Right lobe of liver (tissue), 6 donors: ENCODE measurements at regions not wholly inside any gene's neighbourhood (a gene's known extent, or its start where the extent isn't known, plus 50 kb on each side); places are given as distances from the start of the nearest gene placed in this dataset.

Source experiments
- ATAC-seq, 4 donors: fragments of 200-7000 bp; cut with Tn5 transposase; one replicate each; pipeline ENCODE4 v1.9.1; 2020; ENCODE audit warnings: mild to moderate bottlenecking in 4 of 4, moderate library complexity in 4 of 4
- DNase-seq, 3 donors: peaks; one replicate each; pipeline ENCODE4 v3.0.0-alpha.2; 2020
- H3K27ac ChIP-seq, 3 donors: fragments of 200-600 bp; one replicate each; pipeline ENCODE4 v1.8.0; 2022
- H3K27me3 ChIP-seq, 2 donors: fragments of 200-600 bp; one replicate each; pipeline ENCODE4 v1.8.0; 2022
- H3K36me3 ChIP-seq, 4 donors: fragments of 200-600 bp; sonication (generic) in 1 of 4; one replicate each; pipeline versions ENCODE4 v1.5.1 to v1.8.0; 2017 to 2022; ENCODE audit warnings: control low read depth in 1 of 4
- H3K4me1 ChIP-seq, 4 donors: fragments of 200-600 bp; sonication (generic) in 1 of 4; one replicate each; pipeline versions ENCODE4 v1.5.1 to v1.8.0; 2017 to 2022; ENCODE audit warnings: control low read depth in 1 of 4
- H3K4me3 ChIP-seq, 3 donors: fragments of 200-600 bp; one replicate each; pipeline ENCODE4 v1.8.0; 2022
- H3K9me3 ChIP-seq, 4 donors: fragments of 200-600 bp; sonication (generic) in 1 of 4; one replicate each; pipeline versions ENCODE4 v1.5.1 to v1.8.0; 2017 to 2022; ENCODE audit warnings: control low read depth in 1 of 4
- CTCF ChIP-seq, 4 donors: fragments of 200-600 bp in 3 of 4; fragments of 450-650 bp in 1 of 4; IDR thresholded peaks; one replicate each; pipeline versions ENCODE4 v1.5.1 to v1.8.0; 2016 to 2022; ENCODE audit warnings: antibody characterized with exemption in 4 of 4, mild to moderate bottlenecking in 2 of 4
- POLR2A ChIP-seq: fragments of 450-650 bp; IDR thresholded peaks from one replicate; pipeline ENCODE4 v1.6.1; 2017; ENCODE audit warnings: antibody characterized with exemption, mild to moderate bottlenecking
- WGBS: methylation state at CpG from one replicate; pipeline ENCODE4 v1.1.6; 2018; ENCODE audit warnings: low coverage, low lambda C conversion rate; ENCODE audit not compliant: insufficient coverage; ENCODE audit errors: missing lambda C conversion rate; 5-methylcytosine and 5-hydroxymethylcytosine counted together
- intact Hi-C, 2 donors: fragments of 100-400 bp; cut with DNase I; formaldehyde crosslinking; loops; one replicate each; pipeline versions ENCODE4 v1.11.2 to v1.14.1; 2022
- donor health status: DM: no; HTN: yes; CAD: no.
- donor health status: DM: no; HTN: no; CAD: no.
- donor health status: DM: no; HTN: no; CAD: no.
- donor health status: DM: no; HTN: yes; CAD: no.
- donor health status: DM: no; HTN: yes; CAD: no.

DNA sequence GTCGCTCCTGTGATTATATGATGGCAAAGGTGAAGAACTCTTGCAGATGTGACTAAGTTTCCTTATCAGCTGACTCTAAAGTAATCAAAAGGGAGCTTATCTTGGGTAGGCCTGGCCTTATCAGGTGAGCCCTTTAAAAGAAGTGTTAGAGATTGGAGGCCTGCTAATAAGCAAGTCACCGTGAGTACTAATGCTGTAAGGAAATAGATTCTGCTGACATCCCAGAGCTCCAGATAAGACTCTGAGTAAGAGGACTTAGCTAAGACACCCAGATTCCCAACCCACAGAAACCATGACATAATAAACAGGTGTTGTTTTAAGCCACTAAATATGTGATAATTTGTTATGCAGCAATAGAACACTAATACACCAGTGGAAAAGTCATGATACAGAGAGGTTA lies 99.9 kb upstream of the FAM20A start:
- no peak for DNase-seq
- Histone ChIP-seq H3K4me1 (peaks cover 0 to 3% (median 0%) of the 10 kb centered on the region in 4 donors), H3K27ac (no peak overlapping the region), H3K27me3 (no peaks in the 10 kb centered on the region), H3K36me3 (no peaks in the 10 kb centered on the region), H3K9me3 (no peaks in the 10 kb centered on the region), H3K4me3 (no peak overlapping the region)
- intact Hi-C loops: no loop called here
- no peak for ATAC-seq
- no peak for TF ChIP-seq POLR2A
- TF ChIP-seq CTCF (IDR thresholded peaks at IDR 0.05): no peak
- WGBS: 75% methylated on average over 2 of the region's 2 CpGs

DNA sequence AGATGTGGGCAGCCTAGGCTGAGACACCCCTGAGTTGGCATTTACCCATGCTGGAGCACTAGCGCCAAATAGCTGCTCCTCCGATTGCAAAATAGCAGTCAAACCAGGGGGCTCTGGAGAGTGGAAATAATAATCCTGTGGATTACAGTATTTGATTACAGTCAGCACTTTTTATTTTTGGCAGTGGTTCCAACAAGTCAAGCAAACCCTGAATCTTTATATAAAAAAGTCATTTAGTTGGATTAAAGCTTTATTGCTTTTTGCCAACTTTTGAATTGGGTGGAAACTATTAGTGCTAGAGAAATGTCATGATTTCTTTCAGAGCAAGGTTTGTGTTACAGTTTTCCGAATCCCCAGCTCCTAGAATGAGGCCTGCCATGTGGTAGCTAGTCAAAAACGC lies 99.3 kb upstream of the FAM20A start:
- no peak for ATAC-seq
- TF ChIP-seq CTCF (IDR thresholded peaks at IDR 0.05) (no peak), POLR2A (no peak)
- Histone ChIP-seq H3K36me3 (no peaks in the 10 kb centered on the region), H3K4me1 (peaks cover 0 to 3% (median 0%) of the 10 kb centered on the region in 4 donors), H3K9me3 (no peaks in the 10 kb centered on the region), H3K27me3 (no peaks in the 10 kb centered on the region), H3K27ac (no peak overlapping the region), H3K4me3 (no peak overlapping the region)
- intact Hi-C loops: no loop called here
- DNase-seq: no peak
- 89% methylated on average over 2 of the region's 4 CpGs for WGBS

DNA sequence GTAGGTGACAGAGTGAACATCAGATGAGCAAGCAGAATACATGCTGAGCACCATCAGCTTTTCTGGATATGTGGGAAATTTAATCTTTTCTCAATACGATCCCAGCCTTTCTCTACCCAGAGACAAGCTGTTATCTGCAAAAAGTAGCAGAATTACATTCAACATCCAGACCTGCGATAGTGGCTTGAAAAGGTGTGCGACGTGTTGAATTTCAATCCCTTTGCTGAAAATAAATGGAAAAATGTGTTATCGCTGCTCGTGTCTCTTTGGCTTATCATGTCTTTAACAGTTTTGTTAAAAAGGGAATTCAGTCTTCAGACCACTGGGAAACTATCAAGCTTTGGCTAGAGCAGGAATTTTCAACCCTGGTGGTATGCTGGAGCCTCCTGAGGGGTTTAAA lies 98.8 kb upstream of the FAM20A start:
- 94% methylated on average over 6 of the region's 6 CpGs for WGBS
- intact Hi-C loops: no loop called here
- H3K9me3 ChIP-seq: no peaks in the 10 kb centered on the region
- no peak overlapping the region for H3K4me3 ChIP-seq
- no peaks in the 10 kb centered on the region for H3K36me3 ChIP-seq
- no peak for TF ChIP-seq POLR2A
- no peak for TF ChIP-seq CTCF (IDR thresholded peaks at IDR 0.05)
- no peak overlapping the region for H3K27ac ChIP-seq
- peaks cover 0 to 3% (median 0%) of the 10 kb centered on the region in 4 donors for H3K4me1 ChIP-seq
- ATAC-seq (no peak), DNase-seq (no peak)
- no peaks in the 10 kb centered on the region for H3K27me3 ChIP-seq

DNA sequence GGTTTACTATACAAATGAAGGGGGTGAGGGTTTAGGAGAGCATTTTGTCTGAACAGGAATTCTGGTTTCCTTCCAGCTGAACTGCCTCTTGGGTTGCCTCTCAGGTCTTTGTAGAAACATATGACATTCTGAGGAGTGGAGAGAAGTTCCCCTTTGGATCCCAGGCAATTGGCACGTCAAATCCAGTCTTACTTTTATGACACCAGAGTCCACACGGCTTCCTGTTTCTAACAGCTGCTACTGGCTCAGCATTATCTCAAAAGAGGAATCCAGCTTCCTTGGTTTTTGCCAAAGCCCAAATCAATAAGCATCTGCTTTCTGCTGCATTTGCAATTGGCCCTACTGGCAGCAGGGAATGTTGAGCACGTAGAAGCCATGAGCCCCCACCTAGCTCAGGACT lies 97.6 kb upstream of the FAM20A start:
- Histone ChIP-seq H3K27me3 (no peaks in the 10 kb centered on the region), H3K27ac (no peak overlapping the region), H3K4me1 (peaks cover 0 to 3% (median 0%) of the 10 kb centered on the region in 4 donors), H3K36me3 (no peaks in the 10 kb centered on the region), H3K9me3 (no peaks in the 10 kb centered on the region), H3K4me3 (no peak overlapping the region)
- DNase-seq (no peak), ATAC-seq (peak; percentile 37 to 72 (median 54))
- intact Hi-C loops: no loop called here
- TF ChIP-seq CTCF (IDR thresholded peaks at IDR 0.05): no peak
- TF ChIP-seq POLR2A: no peak
- 29% methylated on average over 3 of the region's 3 CpGs for WGBS

- intact Hi-C loops: no loop called here
- Histone ChIP-seq H3K4me3 (no peak overlapping the region), H3K36me3 (no peaks in the 10 kb centered on the region), H3K9me3 (no peaks in the 10 kb centered on the region), H3K27ac (no peak overlapping the region), H3K4me1 (peaks cover 0 to 3% (median 0%) of the 10 kb centered on the region in 4 donors), H3K27me3 (no peaks in the 10 kb centered on the region)
- ATAC-seq (peak in 2 of 4 donors; percentile 59 to 63), DNase-seq (no peak)
- WGBS: 63% methylated on average over 1 of the region's 1 CpG
- TF ChIP-seq POLR2A (no peak), CTCF (IDR thresholded peaks at IDR 0.05) (no peak)
Observed at GRCh38 chr17:68697850-68698361, 96.7 kb upstream of the FAM20A start.
